Lower lobe of right lung (tissue), 2 donors: ENCODE measurements at regions not wholly inside any gene's neighbourhood (a gene's known extent, or its start where the extent isn't known, plus 50 kb on each side); places are given as distances from the start of the nearest gene placed in this dataset.
"Not testable (repeated sequence)": the region's sequence is repeated elsewhere in the genome, so short reads cannot be mapped to it uniquely, and the experiment has no call there.

ENCODE experiments used
- ATAC-seq, 2 donors: fragments of 200-7000 bp; cut with Tn5 transposase; one replicate each; pipeline ENCODE4 v1.9.1; 2020 to 2022; ENCODE audit warnings: mild to moderate bottlenecking in 2 of 2, moderate library complexity in 2 of 2
- DNase-seq: peaks from one replicate; pipeline ENCODE4 v3.0.0-alpha.2; 2020
- H3K27ac ChIP-seq: fragments of 200-600 bp; one replicate; pipeline ENCODE4 v1.8.0; 2022
- H3K27me3 ChIP-seq: fragments of 200-600 bp; one replicate; pipeline ENCODE4 v1.8.0; 2022; ENCODE audit warnings: low read depth
- H3K36me3 ChIP-seq: fragments of 200-600 bp; one replicate; pipeline ENCODE4 v1.8.0; 2022; ENCODE audit warnings: mild to moderate bottlenecking
- H3K4me1 ChIP-seq: fragments of 200-600 bp; one replicate; pipeline ENCODE4 v1.8.0; 2022
- H3K4me3 ChIP-seq: fragments of 200-600 bp; one replicate; pipeline ENCODE4 v1.8.0; 2022; ENCODE audit warnings: mild to moderate bottlenecking
- H3K9me3 ChIP-seq: fragments of 200-600 bp; one replicate; pipeline ENCODE4 v1.8.0; 2022
- intact Hi-C: fragments of 100-400 bp; cut with DNase I; formaldehyde crosslinking; loops from one replicate; pipeline ENCODE4 v1.11.0; 2022
- TF ChIP-seq, protein P1 (sequence below): fragments of 200-600 bp; IDR thresholded peaks from one replicate; pipeline ENCODE4 v1.8.0; 2022; ENCODE audit warnings: antibody characterized with exemption, mild to moderate bottlenecking
- donor health status: DM: no; HTN: yes; CAD: no; lungs with severe emphysema.

- Histone ChIP-seq H3K9me3 (no peaks in the 10 kb centered on the region), H3K4me1 (peaks cover 12% of the 10 kb centered on the region), H3K4me3 (no peak overlapping the region), H3K27ac (no peak overlapping the region), H3K36me3 (no peaks in the 10 kb centered on the region), H3K27me3 (no peaks in the 10 kb centered on the region)
- TF ChIP-seq, protein P1, sequence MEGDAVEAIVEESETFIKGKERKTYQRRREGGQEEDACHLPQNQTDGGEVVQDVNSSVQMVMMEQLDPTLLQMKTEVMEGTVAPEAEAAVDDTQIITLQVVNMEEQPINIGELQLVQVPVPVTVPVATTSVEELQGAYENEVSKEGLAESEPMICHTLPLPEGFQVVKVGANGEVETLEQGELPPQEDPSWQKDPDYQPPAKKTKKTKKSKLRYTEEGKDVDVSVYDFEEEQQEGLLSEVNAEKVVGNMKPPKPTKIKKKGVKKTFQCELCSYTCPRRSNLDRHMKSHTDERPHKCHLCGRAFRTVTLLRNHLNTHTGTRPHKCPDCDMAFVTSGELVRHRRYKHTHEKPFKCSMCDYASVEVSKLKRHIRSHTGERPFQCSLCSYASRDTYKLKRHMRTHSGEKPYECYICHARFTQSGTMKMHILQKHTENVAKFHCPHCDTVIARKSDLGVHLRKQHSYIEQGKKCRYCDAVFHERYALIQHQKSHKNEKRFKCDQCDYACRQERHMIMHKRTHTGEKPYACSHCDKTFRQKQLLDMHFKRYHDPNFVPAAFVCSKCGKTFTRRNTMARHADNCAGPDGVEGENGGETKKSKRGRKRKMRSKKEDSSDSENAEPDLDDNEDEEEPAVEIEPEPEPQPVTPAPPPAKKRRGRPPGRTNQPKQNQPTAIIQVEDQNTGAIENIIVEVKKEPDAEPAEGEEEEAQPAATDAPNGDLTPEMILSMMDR = no peak
- ATAC-seq (no peak), DNase-seq (no peak)
- intact Hi-C loops = no loop called here
Measured at GRCh38 chr2:39573276-39573675, 92.4 kb upstream of the TMEM178A start.

DNA sequence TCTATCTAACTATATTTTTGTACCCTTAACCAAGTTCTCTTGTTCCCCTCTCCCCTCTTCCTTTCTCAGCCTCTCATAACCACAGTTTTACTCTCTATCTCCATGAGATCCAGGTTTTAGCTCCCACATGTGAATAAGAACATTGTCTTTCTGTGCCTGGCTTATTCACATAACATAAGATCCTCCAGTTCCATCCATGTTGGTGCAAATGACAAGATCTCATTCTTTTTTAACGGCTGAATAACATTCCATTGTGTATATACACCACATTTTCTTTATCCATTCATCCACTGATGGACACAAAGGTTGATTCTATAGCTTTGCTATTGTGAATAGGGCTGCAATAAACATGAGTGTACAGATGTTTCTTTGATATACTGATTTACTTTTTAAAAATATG is 83.9 kb upstream of the TMEM178A start:
- ATAC-seq = no peak
- TF ChIP-seq, protein P1 = no peak
- H3K27ac ChIP-seq = no peak overlapping the region
- intact Hi-C loops = no loop called here
- H3K27me3 ChIP-seq = no peaks in the 10 kb centered on the region
- no peaks in the 10 kb centered on the region for H3K4me1 ChIP-seq
- no peak overlapping the region for H3K4me3 ChIP-seq
- DNase-seq = no peak
- no peaks in the 10 kb centered on the region for H3K36me3 ChIP-seq
- peaks cover 6% of the 10 kb centered on the region for H3K9me3 ChIP-seq

GRCh38 chr2:39583213-39583612 is 82.5 kb upstream of the TMEM178A start:
- no peak overlapping the region for H3K27ac ChIP-seq
- DNase-seq = no peak
- peaks cover 6% of the 10 kb centered on the region for H3K9me3 ChIP-seq
- no peak overlapping the region for H3K4me3 ChIP-seq
- H3K4me1 ChIP-seq = no peaks in the 10 kb centered on the region
- TF ChIP-seq, protein P1 = no peak
- intact Hi-C loops = no loop called here
- no peaks in the 10 kb centered on the region for H3K36me3 ChIP-seq
- ATAC-seq = no peak
- H3K27me3 ChIP-seq = no peaks in the 10 kb centered on the region

- TF ChIP-seq, protein P1 = no peak
Measured at GRCh38 chr2:39583781-39584180, 81.9 kb upstream of the TMEM178A start.

DNA sequence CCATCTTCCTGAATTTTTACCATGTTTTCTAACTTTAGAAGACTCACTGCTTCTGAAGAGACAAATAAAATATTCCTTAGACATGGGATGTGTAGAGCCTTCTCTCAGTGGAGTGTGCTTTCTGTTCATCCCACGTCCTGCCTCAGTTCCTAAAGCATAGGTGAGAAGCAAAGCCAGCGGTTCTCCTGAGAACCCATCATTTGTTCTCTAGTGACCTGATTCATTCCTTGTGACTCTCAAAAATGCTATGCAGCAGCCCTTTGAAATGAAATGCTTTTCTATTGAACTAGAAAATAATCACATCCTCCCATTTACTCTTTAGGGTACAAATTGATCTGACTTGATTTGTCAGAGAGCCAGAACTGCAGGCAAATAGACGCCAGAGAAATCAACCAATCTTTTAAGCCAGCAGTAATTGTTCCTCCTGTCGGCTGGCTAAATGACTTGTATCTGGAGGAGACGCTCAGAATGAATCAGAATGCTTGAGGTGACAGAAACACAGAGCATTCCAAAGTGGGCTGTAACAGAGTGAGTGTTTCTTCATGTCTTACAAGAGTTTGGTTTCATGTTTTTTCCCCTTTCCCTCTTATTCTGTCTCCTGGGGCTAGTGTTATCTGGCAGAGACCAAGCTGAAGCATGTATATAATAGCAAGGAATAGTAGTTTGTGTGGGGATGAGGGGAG is 81.3 kb upstream of the TMEM178A start:
- Histone ChIP-seq H3K27me3 (no peaks in the 10 kb centered on the region), H3K4me1 (no peaks in the 10 kb centered on the region), H3K36me3 (no peaks in the 10 kb centered on the region), H3K27ac (no peak overlapping the region), H3K9me3 (peaks cover 6% of the 10 kb centered on the region), H3K4me3 (no peak overlapping the region)
- no peak for DNase-seq
- TF ChIP-seq, protein P1 = no peak
- ATAC-seq = no peak
- intact Hi-C loops = no loop called here

More at GRCh38 chr2:39583781-39584180, 81.9 kb upstream of the TMEM178A start:
- no peak for ATAC-seq
- H3K4me1 ChIP-seq = no peaks in the 10 kb centered on the region
- intact Hi-C loops = no loop called here
- DNase-seq = no peak
- H3K27me3 ChIP-seq = no peaks in the 10 kb centered on the region
- H3K4me3 ChIP-seq = no peak overlapping the region
- no peak overlapping the region for H3K27ac ChIP-seq
- peaks cover 6% of the 10 kb centered on the region for H3K9me3 ChIP-seq
- H3K36me3 ChIP-seq = no peaks in the 10 kb centered on the region

DNA sequence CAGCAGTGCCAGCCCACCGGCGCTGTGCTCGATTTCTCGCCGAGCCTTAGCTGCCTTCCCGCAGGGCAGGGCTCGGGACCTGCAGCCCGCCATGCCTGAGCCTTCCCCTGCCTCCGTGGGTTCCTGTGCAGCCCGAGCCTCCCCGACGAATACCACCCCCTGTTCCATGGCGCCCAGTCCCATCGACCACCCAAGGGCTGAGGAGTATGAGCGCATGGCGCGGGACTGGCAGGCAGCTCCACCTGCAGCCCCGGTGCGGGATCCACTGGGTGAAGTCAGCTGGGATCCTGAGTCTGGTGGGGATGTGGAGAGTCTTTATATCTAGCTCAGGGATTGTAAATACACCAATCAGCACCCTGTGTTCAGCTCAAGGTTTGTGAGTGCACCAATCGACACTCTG is 80.2 kb upstream of the TMEM178A start:
- H3K4me1 ChIP-seq, H3K4me3 ChIP-seq, H3K36me3 ChIP-seq, intact Hi-C loops, H3K27me3 ChIP-seq, DNase-seq, ATAC-seq, H3K9me3 ChIP-seq, H3K27ac ChIP-seq: not testable (repeated sequence)
